ENCODE measurements at regions not wholly inside any gene's neighbourhood (a gene's known extent, or its start where the extent isn't known, plus 50 kb on each side); places are given as distances from the start of the nearest gene placed in this dataset.

DNA sequence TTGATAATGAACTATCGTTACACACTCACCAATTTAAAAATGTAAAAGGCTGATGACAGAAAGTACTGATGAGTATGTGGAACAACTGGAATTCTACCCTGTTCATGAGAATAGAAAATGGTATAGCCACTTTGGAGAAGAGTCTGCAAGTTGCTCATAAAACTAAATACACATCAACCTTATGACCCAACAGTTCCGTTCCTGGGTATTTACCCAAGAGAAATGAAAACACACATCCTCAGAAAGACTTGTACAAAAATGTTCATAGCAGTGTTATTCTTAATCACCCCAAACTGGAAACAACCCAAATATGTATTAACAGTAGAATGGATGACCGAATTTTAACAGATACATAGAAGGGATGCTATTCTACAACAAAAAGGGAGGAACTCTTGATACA lies 145.7 kb upstream of the LRFN2 start:
- no peaks in the 10 kb centered on the region for H4K20me1 ChIP-seq (ENCODE audit: insufficient read depth)
- BruUV-seq (replicated peaks), result no TSS peak
- no peaks in the 10 kb centered on the region for H3K4me1 ChIP-seq (replicated peaks; ENCODE audit: insufficient read depth)
- intact Hi-C loops (cut with micrococcal nuclease; ENCODE audit: unreplicated experiment), result no loop called here
- DNase-seq, result no peak
- ChIA-PET CTCF (no interaction called here), POLR2A (ENCODE audit: unreplicated experiment) (no interaction called here)
- H3K27ac ChIP-seq, result no peak overlapping the region
- H3K4me2 ChIP-seq, result no peak overlapping the region
- no peak overlapping the region for H3K4me3 ChIP-seq
- H3K79me2 ChIP-seq (ENCODE audit: low read depth), result no peaks in the 10 kb centered on the region
- no peaks in the 10 kb centered on the region for H3K36me3 ChIP-seq (ENCODE audit: low read depth)
- TF ChIP-seq, protein P1, sequence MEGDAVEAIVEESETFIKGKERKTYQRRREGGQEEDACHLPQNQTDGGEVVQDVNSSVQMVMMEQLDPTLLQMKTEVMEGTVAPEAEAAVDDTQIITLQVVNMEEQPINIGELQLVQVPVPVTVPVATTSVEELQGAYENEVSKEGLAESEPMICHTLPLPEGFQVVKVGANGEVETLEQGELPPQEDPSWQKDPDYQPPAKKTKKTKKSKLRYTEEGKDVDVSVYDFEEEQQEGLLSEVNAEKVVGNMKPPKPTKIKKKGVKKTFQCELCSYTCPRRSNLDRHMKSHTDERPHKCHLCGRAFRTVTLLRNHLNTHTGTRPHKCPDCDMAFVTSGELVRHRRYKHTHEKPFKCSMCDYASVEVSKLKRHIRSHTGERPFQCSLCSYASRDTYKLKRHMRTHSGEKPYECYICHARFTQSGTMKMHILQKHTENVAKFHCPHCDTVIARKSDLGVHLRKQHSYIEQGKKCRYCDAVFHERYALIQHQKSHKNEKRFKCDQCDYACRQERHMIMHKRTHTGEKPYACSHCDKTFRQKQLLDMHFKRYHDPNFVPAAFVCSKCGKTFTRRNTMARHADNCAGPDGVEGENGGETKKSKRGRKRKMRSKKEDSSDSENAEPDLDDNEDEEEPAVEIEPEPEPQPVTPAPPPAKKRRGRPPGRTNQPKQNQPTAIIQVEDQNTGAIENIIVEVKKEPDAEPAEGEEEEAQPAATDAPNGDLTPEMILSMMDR (conservative IDR thresholded peaks at IDR 0.05), result no peak
- no peak for TF ChIP-seq EZH2 (IDR thresholded peaks at IDR 0.05; ENCODE audit: low read depth)
- peaks cover 79% of the 10 kb centered on the region for H3K27me3 ChIP-seq (ENCODE audit: insufficient read depth, low read depth)
- no peaks in the 10 kb centered on the region for H3K9me2 ChIP-seq (ENCODE audit: insufficient read depth)
- H3F3A ChIP-seq (ENCODE audit: insufficient read depth, low read depth), result no peaks in the 10 kb centered on the region
- no peaks in the 10 kb centered on the region for H3K9me3 ChIP-seq (ENCODE audit: insufficient read depth, low read depth)
- no peak overlapping the region for H2AFZ ChIP-seq

GRCh38 chr6:40728643-40729042 lies 141.5 kb upstream of the LRFN2 start:
- Histone ChIP-seq H3F3A (ENCODE audit: insufficient read depth, low read depth) (no peaks in the 10 kb centered on the region), H3K27me3 (ENCODE audit: insufficient read depth, low read depth) (peaks cover 59% of the 10 kb centered on the region), H2AFZ (no peak overlapping the region), H3K4me1 (replicated peaks; ENCODE audit: insufficient read depth) (no peaks in the 10 kb centered on the region), H3K27ac (no peak overlapping the region), H3K9me2 (ENCODE audit: insufficient read depth) (no peaks in the 10 kb centered on the region), H3K79me2 (ENCODE audit: low read depth) (no peaks in the 10 kb centered on the region), H3K36me3 (ENCODE audit: low read depth) (no peaks in the 10 kb centered on the region), H3K9me3 (ENCODE audit: insufficient read depth, low read depth) (no peaks in the 10 kb centered on the region), H3K4me3 (no peak overlapping the region), H4K20me1 (ENCODE audit: insufficient read depth) (no peaks in the 10 kb centered on the region), H3K4me2 (no peak overlapping the region)
- ChIA-PET CTCF (no interaction called here), POLR2A (ENCODE audit: unreplicated experiment) (no interaction called here)
- DNase-seq, result no peak
- BruUV-seq (replicated peaks), result no TSS peak
- intact Hi-C loops (cut with micrococcal nuclease; ENCODE audit: unreplicated experiment), result no loop called here
- no peak for TF ChIP-seq EZH2 (IDR thresholded peaks at IDR 0.05; ENCODE audit: low read depth)
- TF ChIP-seq, protein P1 (conservative IDR thresholded peaks at IDR 0.05), result no peak

- H3K4me3 ChIP-seq, result no peak overlapping the region
- intact Hi-C loops (cut with micrococcal nuclease; ENCODE audit: unreplicated experiment), result no loop called here
Observed at GRCh38 chr6:40727271-40727670, 140.1 kb upstream of the LRFN2 start.

More at GRCh38 chr6:40727271-40727670, 140.1 kb upstream of the LRFN2 start:
- ChIA-PET POLR2A (ENCODE audit: unreplicated experiment) (no interaction called here), CTCF (no interaction called here)
- DNase-seq, result no peak
- Histone ChIP-seq H3K27ac (no peak overlapping the region), H2AFZ (no peak overlapping the region), H4K20me1 (ENCODE audit: insufficient read depth) (no peaks in the 10 kb centered on the region), H3K9me3 (ENCODE audit: insufficient read depth, low read depth) (no peaks in the 10 kb centered on the region), H3K4me1 (replicated peaks; ENCODE audit: insufficient read depth) (no peaks in the 10 kb centered on the region), H3F3A (ENCODE audit: insufficient read depth, low read depth) (no peaks in the 10 kb centered on the region), H3K27me3 (ENCODE audit: insufficient read depth, low read depth) (peaks cover 57% of the 10 kb centered on the region), H3K4me2 (no peak overlapping the region), H3K79me2 (ENCODE audit: low read depth) (no peaks in the 10 kb centered on the region), H3K36me3 (ENCODE audit: low read depth) (no peaks in the 10 kb centered on the region), H3K9me2 (ENCODE audit: insufficient read depth) (no peaks in the 10 kb centered on the region)
- no TSS peak for BruUV-seq (replicated peaks)
- no peak for TF ChIP-seq EZH2 (IDR thresholded peaks at IDR 0.05; ENCODE audit: low read depth)
- TF ChIP-seq, protein P1 (conservative IDR thresholded peaks at IDR 0.05), result no peak

Data from PC-9 (cell line).